ENCODE measurements at regions not wholly inside any gene's neighbourhood (a gene's known extent, or its start where the extent isn't known, plus 50 kb on each side); places are given as distances from the start of the nearest gene placed in this dataset.
"Not testable (repeated sequence)": the region's sequence is repeated elsewhere in the genome, so short reads cannot be mapped to it uniquely, and the experiment has no call there.

GRCh38 chr5:52156809-52157208, 630.9 kb upstream of the ITGA1 start:
- H3K27me3 Mint-ChIP-seq; H3K4me3 ChIP-seq (ENCODE audit: low read length); H3K4me1 Mint-ChIP-seq; H3K27ac ChIP-seq (ENCODE audit: low read depth, low read length); POLR2A ChIA-PET; H3K4me3 Mint-ChIP-seq; H3K9me3 ChIP-seq (ENCODE audit: low read length); H3K27ac Mint-ChIP-seq; DNase-seq; H3K36me3 Mint-ChIP-seq; H3K27me3 ChIP-seq (ENCODE audit: insufficient read depth, low read length, poor library complexity, severe bottlenecking); H3K36me3 ChIP-seq (ENCODE audit: insufficient read depth, low read length); H3K4me1 ChIP-seq (ENCODE audit: insufficient read depth, low read length): not testable (repeated sequence)
- H3K9me3 Mint-ChIP-seq: peaks cover 0 to 13% (median 8%) of the 10 kb centered on the region in 5 donors
- CTCF ChIA-PET: interaction anchor here (0.6 kb wide), 1 partner anchor 107 kb away, joined by 3 read pairs; no protein-coding TSS in a partner anchor

- H3K4me1 Mint-ChIP-seq; H3K9me3 ChIP-seq (ENCODE audit: low read length); H3K4me3 Mint-ChIP-seq; H3K27ac ChIP-seq (ENCODE audit: low read depth, low read length); H3K27ac Mint-ChIP-seq; POLR2A ChIA-PET; CTCF ChIA-PET; H3K36me3 ChIP-seq (ENCODE audit: insufficient read depth, low read length); H3K4me3 ChIP-seq (ENCODE audit: low read length); H3K4me1 ChIP-seq (ENCODE audit: insufficient read depth, low read length); H3K36me3 Mint-ChIP-seq; DNase-seq; H3K27me3 ChIP-seq (ENCODE audit: insufficient read depth, low read length, poor library complexity, severe bottlenecking); H3K27me3 Mint-ChIP-seq: not testable (repeated sequence)
- H3K9me3 Mint-ChIP-seq: peaks cover 0 to 12% (median 2%) of the 10 kb centered on the region in 5 donors
Observed at GRCh38 chr5:52165806-52166205, 621.9 kb upstream of the ITGA1 start.

GRCh38 chr5:52173133-52173532, 614.6 kb upstream of the ITGA1 start:
- H3K27me3 Mint-ChIP-seq: no peaks in the 10 kb centered on the region
- H3K27ac Mint-ChIP-seq: no peak overlapping the region
- peaks cover 0 to 11% (median 0%) of the 10 kb centered on the region in 5 donors for H3K9me3 Mint-ChIP-seq
- H3K36me3 Mint-ChIP-seq: no peaks in the 10 kb centered on the region
- Histone ChIP-seq H3K27ac (ENCODE audit: low read depth, low read length) (no peak overlapping the region), H3K27me3 (ENCODE audit: insufficient read depth, low read length, poor library complexity, severe bottlenecking) (no peaks in the 10 kb centered on the region), H3K4me1 (ENCODE audit: insufficient read depth, low read length) (no peaks in the 10 kb centered on the region), H3K36me3 (ENCODE audit: insufficient read depth, low read length) (no peaks in the 10 kb centered on the region), H3K4me3 (ENCODE audit: low read length) (no peak overlapping the region), H3K9me3 (ENCODE audit: low read length) (no peaks in the 10 kb centered on the region)
- CTCF ChIA-PET: no interaction called here
- no peak overlapping the region for H3K4me3 Mint-ChIP-seq
- no peak for DNase-seq
- no peaks in the 10 kb centered on the region for H3K4me1 Mint-ChIP-seq
- POLR2A ChIA-PET: no interaction called here

GRCh38 chr5:52177193-52177592, 610.5 kb upstream of the ITGA1 start:
- H3K27me3 Mint-ChIP-seq: no peaks in the 10 kb centered on the region
- Histone ChIP-seq H3K27me3 (ENCODE audit: insufficient read depth, low read length, poor library complexity, severe bottlenecking) (no peaks in the 10 kb centered on the region), H3K4me3 (ENCODE audit: low read length) (no peak overlapping the region), H3K36me3 (ENCODE audit: insufficient read depth, low read length) (no peaks in the 10 kb centered on the region), H3K4me1 (ENCODE audit: insufficient read depth, low read length) (no peaks in the 10 kb centered on the region), H3K9me3 (ENCODE audit: low read length) (no peaks in the 10 kb centered on the region), H3K27ac (ENCODE audit: low read depth, low read length) (no peak overlapping the region)
- CTCF ChIA-PET: no interaction called here
- no peaks in the 10 kb centered on the region for H3K36me3 Mint-ChIP-seq
- no peak overlapping the region for H3K27ac Mint-ChIP-seq
- no peaks in the 10 kb centered on the region for H3K4me1 Mint-ChIP-seq
- H3K9me3 Mint-ChIP-seq: peaks cover 0 to 23% (median 0%) of the 10 kb centered on the region in 5 donors
- H3K4me3 Mint-ChIP-seq: no peak overlapping the region
- POLR2A ChIA-PET: no interaction called here
- no peak for DNase-seq

- H3K27me3 Mint-ChIP-seq: no peaks in the 10 kb centered on the region
- H3K4me3 Mint-ChIP-seq: no peak overlapping the region
- no peaks in the 10 kb centered on the region for H3K27me3 ChIP-seq (ENCODE audit: insufficient read depth, low read length, poor library complexity, severe bottlenecking)
- no peaks in the 10 kb centered on the region for H3K36me3 Mint-ChIP-seq
- peaks cover 0 to 33% (median 3%) of the 10 kb centered on the region in 5 donors for H3K9me3 Mint-ChIP-seq
- no peak overlapping the region for H3K27ac Mint-ChIP-seq
- CTCF ChIA-PET: no interaction called here
- H3K4me1 ChIP-seq (ENCODE audit: insufficient read depth, low read length): no peaks in the 10 kb centered on the region
- no peaks in the 10 kb centered on the region for H3K36me3 ChIP-seq (ENCODE audit: insufficient read depth, low read length)
- no peaks in the 10 kb centered on the region for H3K9me3 ChIP-seq (ENCODE audit: low read length)
- POLR2A ChIA-PET: no interaction called here
- H3K27ac ChIP-seq (ENCODE audit: low read depth, low read length): no peak overlapping the region
- no peak overlapping the region for H3K4me3 ChIP-seq (ENCODE audit: low read length)
- no peaks in the 10 kb centered on the region for H3K4me1 Mint-ChIP-seq
- DNase-seq: no peak
Observed at GRCh38 chr5:52181403-52181802, 606.3 kb upstream of the ITGA1 start.

- no peak for DNase-seq
- H3K4me3 Mint-ChIP-seq: no peak overlapping the region
- Histone ChIP-seq H3K36me3 (ENCODE audit: insufficient read depth, low read length) (no peaks in the 10 kb centered on the region), H3K4me1 (ENCODE audit: insufficient read depth, low read length) (no peaks in the 10 kb centered on the region), H3K9me3 (ENCODE audit: low read length) (no peaks in the 10 kb centered on the region), H3K27ac (ENCODE audit: low read depth, low read length) (no peak overlapping the region), H3K27me3 (ENCODE audit: insufficient read depth, low read length, poor library complexity, severe bottlenecking) (no peaks in the 10 kb centered on the region), H3K4me3 (ENCODE audit: low read length) (no peak overlapping the region)
- ChIA-PET CTCF (no interaction called here), POLR2A (no interaction called here)
- no peaks in the 10 kb centered on the region for H3K4me1 Mint-ChIP-seq
- no peak overlapping the region for H3K27ac Mint-ChIP-seq
- H3K36me3 Mint-ChIP-seq: no peaks in the 10 kb centered on the region
- no peaks in the 10 kb centered on the region for H3K27me3 Mint-ChIP-seq
- H3K9me3 Mint-ChIP-seq: peaks cover 2 to 18% (median 7%) of the 10 kb centered on the region in 5 donors
Observed at GRCh38 chr5:52190737-52191136, 597.0 kb upstream of the ITGA1 start.

- no peak overlapping the region for H3K4me3 ChIP-seq (ENCODE audit: low read length)
- no peaks in the 10 kb centered on the region for H3K36me3 ChIP-seq (ENCODE audit: insufficient read depth, low read length)
- H3K9me3 Mint-ChIP-seq: peaks cover 0 to 4% (median 3%) of the 10 kb centered on the region in 5 donors
- H3K27me3 Mint-ChIP-seq: no peaks in the 10 kb centered on the region
- H3K27me3 ChIP-seq (ENCODE audit: insufficient read depth, low read length, poor library complexity, severe bottlenecking): no peaks in the 10 kb centered on the region
- H3K4me1 ChIP-seq (ENCODE audit: insufficient read depth, low read length): no peaks in the 10 kb centered on the region
- H3K36me3 Mint-ChIP-seq: no peaks in the 10 kb centered on the region
- no peak for DNase-seq
- H3K27ac ChIP-seq (ENCODE audit: low read depth, low read length): no peak overlapping the region
- no peak overlapping the region for H3K4me3 Mint-ChIP-seq
- H3K4me1 Mint-ChIP-seq: no peaks in the 10 kb centered on the region
- ChIA-PET POLR2A (no interaction called here), CTCF (no interaction called here)
- no peak overlapping the region for H3K27ac Mint-ChIP-seq
- no peaks in the 10 kb centered on the region for H3K9me3 ChIP-seq (ENCODE audit: low read length)
Observed at GRCh38 chr5:52199833-52200232, 587.9 kb upstream of the ITGA1 start.

GRCh38 chr5:52202256-52202655, 585.5 kb upstream of the ITGA1 start:
- Mint-ChIP-seq H3K4me3 (no peak overlapping the region), H3K4me1 (no peaks in the 10 kb centered on the region), H3K27me3 (no peaks in the 10 kb centered on the region), H3K36me3 (no peaks in the 10 kb centered on the region), H3K27ac (no peak overlapping the region), H3K9me3 (peaks cover 0 to 2% (median 0%) of the 10 kb centered on the region in 5 donors)
- CTCF ChIA-PET: no interaction called here
- no peaks in the 10 kb centered on the region for H3K27me3 ChIP-seq (ENCODE audit: insufficient read depth, low read length, poor library complexity, severe bottlenecking)
- H3K27ac ChIP-seq (ENCODE audit: low read depth, low read length): no peak overlapping the region
- H3K4me1 ChIP-seq (ENCODE audit: insufficient read depth, low read length): no peaks in the 10 kb centered on the region
- no peaks in the 10 kb centered on the region for H3K36me3 ChIP-seq (ENCODE audit: insufficient read depth, low read length)
- no peak for DNase-seq
- no peak overlapping the region for H3K4me3 ChIP-seq (ENCODE audit: low read length)
- POLR2A ChIA-PET: no interaction called here
- H3K9me3 ChIP-seq (ENCODE audit: low read length): no peaks in the 10 kb centered on the region

- ChIA-PET POLR2A (no interaction called here), CTCF (no interaction called here)
Observed at GRCh38 chr5:52204310-52204709, 583.4 kb upstream of the ITGA1 start.

More at GRCh38 chr5:52204310-52204709, 583.4 kb upstream of the ITGA1 start:
- no peak for DNase-seq
- H3K27me3 Mint-ChIP-seq: no peaks in the 10 kb centered on the region
- H3K4me3 ChIP-seq (ENCODE audit: low read length): no peak overlapping the region
- no peaks in the 10 kb centered on the region for H3K36me3 Mint-ChIP-seq
- no peak overlapping the region for H3K27ac ChIP-seq (ENCODE audit: low read depth, low read length)
- no peaks in the 10 kb centered on the region for H3K9me3 ChIP-seq (ENCODE audit: low read length)
- H3K4me3 Mint-ChIP-seq: no peak overlapping the region
- no peaks in the 10 kb centered on the region for H3K4me1 ChIP-seq (ENCODE audit: insufficient read depth, low read length)
- no peaks in the 10 kb centered on the region for H3K4me1 Mint-ChIP-seq
- H3K36me3 ChIP-seq (ENCODE audit: insufficient read depth, low read length): no peaks in the 10 kb centered on the region
- H3K9me3 Mint-ChIP-seq: peaks cover 0 to 5% (median 0%) of the 10 kb centered on the region in 5 donors
- H3K27me3 ChIP-seq (ENCODE audit: insufficient read depth, low read length, poor library complexity, severe bottlenecking): no peaks in the 10 kb centered on the region
- H3K27ac Mint-ChIP-seq: no peak overlapping the region

Data from CD8-positive, alpha-beta memory T cell (primary cell).